Liver (tissue), 8 donors: ENCODE measurements at regions not wholly inside any gene's neighbourhood (a gene's known extent, or its start where the extent isn't known, plus 50 kb on each side); places are given as distances from the start of the nearest gene placed in this dataset.

ENCODE experiments used
- DNase-seq: peaks from one replicate; pipeline ENCODE4 v3.0.0-alpha.2; 2017; ENCODE audit warnings: low spot score
- H3K27ac ChIP-seq, 2 donors: one replicate each; pipeline ENCODE4 v1.7.0; 2013; ENCODE audit warnings: inconsistent platforms in 2 of 2, low read length in 2 of 2, control low read depth in 1 of 2, low read depth in 1 of 2, mild to moderate bottlenecking in 1 of 2
- H3K27me3 ChIP-seq, 4 donors: one replicate each; pipeline versions ENCODE4 v1.6.1 to v1.7.0; 2013; ENCODE audit warnings: low read length in 3 of 4, inconsistent platforms in 1 of 4, mild to moderate bottlenecking in 1 of 4, moderate library complexity in 1 of 4; ENCODE audit not compliant: control insufficient read depth in 4 of 4, insufficient read depth in 4 of 4
- H3K36me3 ChIP-seq, 4 donors: one replicate each; pipeline versions ENCODE4 v1.6.1 to v1.7.0; 2013; ENCODE audit warnings: low read length in 3 of 4, mild to moderate bottlenecking in 3 of 4, low read depth in 1 of 4, moderate library complexity in 1 of 4; ENCODE audit not compliant: control insufficient read depth in 4 of 4, insufficient read depth in 3 of 4
- H3K4me1 ChIP-seq, 4 donors: one replicate each; pipeline versions ENCODE4 v1.6.1 to v1.7.0; 2013; ENCODE audit warnings: low read length in 3 of 4, mild to moderate bottlenecking in 3 of 4, moderate library complexity in 1 of 4; ENCODE audit not compliant: control insufficient read depth in 4 of 4, insufficient read depth in 4 of 4
- H3K4me3 ChIP-seq, 3 donors: one replicate each; pipeline versions ENCODE4 v1.6.1 to v1.7.0; 2013; ENCODE audit warnings: low read length in 3 of 3, control low read depth in 1 of 3, low read depth in 1 of 3, mild to moderate bottlenecking in 1 of 3
- H3K9ac ChIP-seq, 2 donors: one replicate each; pipeline ENCODE4 v1.7.0; 2013; ENCODE audit warnings: low read length in 2 of 2, mild to moderate bottlenecking in 2 of 2, moderate library complexity in 2 of 2, control low read depth in 1 of 2, low read depth in 1 of 2
- H3K9me3 ChIP-seq, 4 donors: one replicate each; pipeline versions ENCODE4 v1.6.1 to v1.7.0; 2013; ENCODE audit warnings: low read length in 3 of 4; ENCODE audit not compliant: control insufficient read depth in 4 of 4
- CTCF ChIP-seq: fragments of 150-350 bp; IDR thresholded peaks from 2 replicates; pipeline ENCODE4 v1.5.1; 2017; ENCODE audit warnings: improper control_type of control experiment, low read depth, low read length; ENCODE audit not compliant: missing input control
- EGR1 ChIP-seq, 2 donors: IDR thresholded peaks; 2 replicates each; pipeline ENCODE4 v1.6.1; 2016 to 2018; ENCODE audit warnings: antibody characterized with exemption in 2 of 2, low read depth in 2 of 2
- FOXA1 ChIP-seq: IDR thresholded peaks from 2 replicates; pipeline ENCODE4 v1.6.1; 2016; ENCODE audit warnings: antibody characterized with exemption
- FOXA2 ChIP-seq: IDR thresholded peaks from 2 replicates; pipeline ENCODE4 v1.6.1; 2016; ENCODE audit warnings: antibody characterized with exemption
- GABPA ChIP-seq, 2 donors: IDR thresholded peaks in 1 of 2; conservative IDR thresholded peaks in 1 of 2; 2 replicates each; pipeline ENCODE4 v1.6.1; 2016; ENCODE audit warnings: antibody characterized with exemption in 2 of 2, mild to moderate bottlenecking in 1 of 2, moderate library complexity in 1 of 2
- HNF4A ChIP-seq, 2 donors: conservative IDR thresholded peaks; 2 replicates each; pipeline ENCODE4 v1.6.1; 2016; ENCODE audit warnings: antibody characterized with exemption in 2 of 2, mild to moderate bottlenecking in 2 of 2
- HNF4G ChIP-seq: IDR thresholded peaks from 2 replicates; pipeline ENCODE4 v1.6.1; 2016; ENCODE audit warnings: antibody characterized with exemption
- JUND ChIP-seq, 2 donors: IDR thresholded peaks; 2 replicates each; pipeline ENCODE4 v1.6.1; 2016; ENCODE audit warnings: antibody characterized with exemption in 2 of 2
- NR2F2 ChIP-seq: IDR thresholded peaks from 2 replicates; pipeline ENCODE4 v1.6.1; 2016; ENCODE audit warnings: antibody characterized with exemption
- RAD21 ChIP-seq, 2 donors: IDR thresholded peaks; 2 replicates each; pipeline ENCODE4 v1.6.1; 2016; ENCODE audit warnings: antibody characterized with exemption in 2 of 2, mild to moderate bottlenecking in 2 of 2
- RXRA ChIP-seq, 2 donors: IDR thresholded peaks; 2 replicates each; pipeline ENCODE4 v1.6.1; 2017 to 2018; ENCODE audit warnings: antibody characterized with exemption in 2 of 2, mild to moderate bottlenecking in 1 of 2
- SP1 ChIP-seq: IDR thresholded peaks from 2 replicates; pipeline ENCODE4 v1.6.1; 2018; ENCODE audit warnings: antibody characterized with exemption, mild to moderate bottlenecking
- TAF1 ChIP-seq: conservative IDR thresholded peaks from 2 replicates; pipeline ENCODE4 v1.6.1; 2016; ENCODE audit warnings: antibody characterized with exemption, mild to moderate bottlenecking
- YY1 ChIP-seq: IDR thresholded peaks from 2 replicates; pipeline ENCODE4 v1.6.1; 2016; ENCODE audit warnings: antibody characterized with exemption, mild to moderate bottlenecking
- WGBS: extraction: QIAGEN DNeasy Blood & Tissue Kit; methylation state at CpG from one replicate; pipeline ENCODE4 v1.1.7; 2013; 5-methylcytosine and 5-hydroxymethylcytosine counted together
- TF ChIP-seq, protein P1 (sequence below): IDR thresholded peaks from 2 replicates; pipeline ENCODE4 v1.6.1; 2016; ENCODE audit warnings: antibody characterized with exemption, mild to moderate bottlenecking
- TF ChIP-seq, protein P2 (sequence below): IDR thresholded peaks from 2 replicates; pipeline ENCODE4 v1.6.1; 2016; ENCODE audit warnings: antibody characterized with exemption
- TF ChIP-seq, protein P3 (sequence below): IDR thresholded peaks from 2 replicates; pipeline ENCODE4 v1.6.1; 2016; ENCODE audit warnings: antibody characterized with exemption
- TF ChIP-seq, protein P4 (sequence below): IDR thresholded peaks from 2 replicates; pipeline ENCODE4 v1.6.1; 2016; ENCODE audit warnings: antibody characterized with exemption
- donor health status: healthy.
- donor health status: healthy.
- donor health status: healthy.
- donor health status: healthy.
- donor health status: healthy.

DNA sequence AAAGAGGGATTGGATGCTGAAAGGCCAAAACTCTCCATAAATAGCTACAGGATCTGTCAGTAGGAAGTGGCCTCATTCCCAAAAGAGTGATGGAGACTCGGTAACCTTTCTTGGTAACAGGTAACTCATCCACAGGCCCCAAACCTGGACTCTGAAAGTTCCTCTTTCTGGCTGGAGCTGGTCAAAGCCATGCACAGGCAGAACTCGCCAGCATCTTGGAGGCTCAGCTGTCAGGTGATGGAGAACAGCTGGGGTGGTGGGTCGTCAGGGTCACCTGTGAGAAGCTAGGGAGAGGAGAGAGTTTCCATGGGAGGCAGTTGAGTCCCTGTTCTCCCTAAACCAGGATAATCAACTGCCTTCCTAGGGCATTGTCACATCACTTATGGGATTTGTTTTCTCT, 354.3 kb upstream of the GATB start (continued):
- TF ChIP-seq, protein P1, sequence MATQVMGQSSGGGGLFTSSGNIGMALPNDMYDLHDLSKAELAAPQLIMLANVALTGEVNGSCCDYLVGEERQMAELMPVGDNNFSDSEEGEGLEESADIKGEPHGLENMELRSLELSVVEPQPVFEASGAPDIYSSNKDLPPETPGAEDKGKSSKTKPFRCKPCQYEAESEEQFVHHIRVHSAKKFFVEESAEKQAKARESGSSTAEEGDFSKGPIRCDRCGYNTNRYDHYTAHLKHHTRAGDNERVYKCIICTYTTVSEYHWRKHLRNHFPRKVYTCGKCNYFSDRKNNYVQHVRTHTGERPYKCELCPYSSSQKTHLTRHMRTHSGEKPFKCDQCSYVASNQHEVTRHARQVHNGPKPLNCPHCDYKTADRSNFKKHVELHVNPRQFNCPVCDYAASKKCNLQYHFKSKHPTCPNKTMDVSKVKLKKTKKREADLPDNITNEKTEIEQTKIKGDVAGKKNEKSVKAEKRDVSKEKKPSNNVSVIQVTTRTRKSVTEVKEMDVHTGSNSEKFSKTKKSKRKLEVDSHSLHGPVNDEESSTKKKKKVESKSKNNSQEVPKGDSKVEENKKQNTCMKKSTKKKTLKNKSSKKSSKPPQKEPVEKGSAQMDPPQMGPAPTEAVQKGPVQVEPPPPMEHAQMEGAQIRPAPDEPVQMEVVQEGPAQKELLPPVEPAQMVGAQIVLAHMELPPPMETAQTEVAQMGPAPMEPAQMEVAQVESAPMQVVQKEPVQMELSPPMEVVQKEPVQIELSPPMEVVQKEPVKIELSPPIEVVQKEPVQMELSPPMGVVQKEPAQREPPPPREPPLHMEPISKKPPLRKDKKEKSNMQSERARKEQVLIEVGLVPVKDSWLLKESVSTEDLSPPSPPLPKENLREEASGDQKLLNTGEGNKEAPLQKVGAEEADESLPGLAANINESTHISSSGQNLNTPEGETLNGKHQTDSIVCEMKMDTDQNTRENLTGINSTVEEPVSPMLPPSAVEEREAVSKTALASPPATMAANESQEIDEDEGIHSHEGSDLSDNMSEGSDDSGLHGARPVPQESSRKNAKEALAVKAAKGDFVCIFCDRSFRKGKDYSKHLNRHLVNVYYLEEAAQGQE = no peak
- TF ChIP-seq TAF1 = no peak
- no peak for TF ChIP-seq FOXA2
- TF ChIP-seq, protein P2, sequence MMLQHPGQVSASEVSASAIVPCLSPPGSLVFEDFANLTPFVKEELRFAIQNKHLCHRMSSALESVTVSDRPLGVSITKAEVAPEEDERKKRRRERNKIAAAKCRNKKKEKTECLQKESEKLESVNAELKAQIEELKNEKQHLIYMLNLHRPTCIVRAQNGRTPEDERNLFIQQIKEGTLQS = no peak
- no peak for TF ChIP-seq YY1
- TF ChIP-seq FOXA1 = no peak
- no peak for TF ChIP-seq RAD21 (IDR thresholded peaks at IDR 0.05)
- no peak for TF ChIP-seq JUND (IDR thresholded peaks at IDR 0.05)

GRCh38 chr4:152114562-152114961, 353.8 kb upstream of the GATB start:
- Histone ChIP-seq H3K4me1 (no peaks in the 10 kb centered on the region), H3K27ac (no peak overlapping the region)
- WGBS = 86% methylated on average over 3 of the region's 3 CpGs

GRCh38 chr4:152112887-152113286, 352.1 kb upstream of the GATB start:
- Histone ChIP-seq H3K4me1 (no peaks in the 10 kb centered on the region), H3K4me3 (no peak overlapping the region), H3K27me3 (no peaks in the 10 kb centered on the region), H3K36me3 (no peaks in the 10 kb centered on the region), H3K27ac (no peak overlapping the region), H3K9ac (no peak overlapping the region), H3K9me3 (no peaks in the 10 kb centered on the region)
- 80% methylated on average over 2 of the region's 2 CpGs for WGBS
- DNase-seq = no peak
- TF ChIP-seq GABPA (IDR thresholded peaks at IDR 0.05 in 1 of 2, conservative IDR thresholded peaks at IDR 0.05 in 1 of 2) (no peak), EGR1 (IDR thresholded peaks at IDR 0.05; ENCODE audit: low read depth in 2 of 2) (no peak), RAD21 (IDR thresholded peaks at IDR 0.05) (no peak), HNF4A (conservative IDR thresholded peaks at IDR 0.05) (no peak), JUND (IDR thresholded peaks at IDR 0.05) (no peak), HNF4G (no peak), CTCF (no peak), RXRA (IDR thresholded peaks at IDR 0.05) (no peak), FOXA1 (no peak), SP1 (no peak), YY1 (no peak), FOXA2 (no peak), TAF1 (no peak), NR2F2 (no peak)
- TF ChIP-seq, protein P1 = no peak
- TF ChIP-seq, protein P3, sequence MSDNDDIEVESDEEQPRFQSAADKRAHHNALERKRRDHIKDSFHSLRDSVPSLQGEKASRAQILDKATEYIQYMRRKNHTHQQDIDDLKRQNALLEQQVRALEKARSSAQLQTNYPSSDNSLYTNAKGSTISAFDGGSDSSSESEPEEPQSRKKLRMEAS = no peak
- TF ChIP-seq, protein P4, sequence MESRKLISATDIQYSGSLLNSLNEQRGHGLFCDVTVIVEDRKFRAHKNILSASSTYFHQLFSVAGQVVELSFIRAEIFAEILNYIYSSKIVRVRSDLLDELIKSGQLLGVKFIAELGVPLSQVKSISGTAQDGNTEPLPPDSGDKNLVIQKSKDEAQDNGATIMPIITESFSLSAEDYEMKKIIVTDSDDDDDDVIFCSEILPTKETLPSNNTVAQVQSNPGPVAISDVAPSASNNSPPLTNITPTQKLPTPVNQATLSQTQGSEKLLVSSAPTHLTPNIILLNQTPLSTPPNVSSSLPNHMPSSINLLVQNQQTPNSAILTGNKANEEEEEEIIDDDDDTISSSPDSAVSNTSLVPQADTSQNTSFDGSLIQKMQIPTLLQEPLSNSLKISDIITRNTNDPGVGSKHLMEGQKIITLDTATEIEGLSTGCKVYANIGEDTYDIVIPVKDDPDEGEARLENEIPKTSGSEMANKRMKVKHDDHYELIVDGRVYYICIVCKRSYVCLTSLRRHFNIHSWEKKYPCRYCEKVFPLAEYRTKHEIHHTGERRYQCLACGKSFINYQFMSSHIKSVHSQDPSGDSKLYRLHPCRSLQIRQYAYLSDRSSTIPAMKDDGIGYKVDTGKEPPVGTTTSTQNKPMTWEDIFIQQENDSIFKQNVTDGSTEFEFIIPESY = no peak

More at GRCh38 chr4:152114562-152114961, 353.8 kb upstream of the GATB start:
- Histone ChIP-seq H3K9me3 (no peaks in the 10 kb centered on the region), H3K27me3 (no peaks in the 10 kb centered on the region), H3K36me3 (no peaks in the 10 kb centered on the region), H3K4me3 (no peak overlapping the region), H3K9ac (no peak overlapping the region)
- no peak for DNase-seq
- TF ChIP-seq RXRA (IDR thresholded peaks at IDR 0.05) = no peak
- TF ChIP-seq EGR1 (IDR thresholded peaks at IDR 0.05; ENCODE audit: low read depth in 2 of 2) = no peak
- no peak for TF ChIP-seq GABPA (IDR thresholded peaks at IDR 0.05 in 1 of 2, conservative IDR thresholded peaks at IDR 0.05 in 1 of 2)
- no peak for TF ChIP-seq FOXA1
- TF ChIP-seq, protein P3 = no peak
- TF ChIP-seq NR2F2 = no peak
- no peak for TF ChIP-seq HNF4A (conservative IDR thresholded peaks at IDR 0.05)
